ENCODE measurements at regions not wholly inside any gene's neighbourhood (a gene's known extent, or its start where the extent isn't known, plus 50 kb on each side); places are given as distances from the start of the nearest gene placed in this dataset.

DNA sequence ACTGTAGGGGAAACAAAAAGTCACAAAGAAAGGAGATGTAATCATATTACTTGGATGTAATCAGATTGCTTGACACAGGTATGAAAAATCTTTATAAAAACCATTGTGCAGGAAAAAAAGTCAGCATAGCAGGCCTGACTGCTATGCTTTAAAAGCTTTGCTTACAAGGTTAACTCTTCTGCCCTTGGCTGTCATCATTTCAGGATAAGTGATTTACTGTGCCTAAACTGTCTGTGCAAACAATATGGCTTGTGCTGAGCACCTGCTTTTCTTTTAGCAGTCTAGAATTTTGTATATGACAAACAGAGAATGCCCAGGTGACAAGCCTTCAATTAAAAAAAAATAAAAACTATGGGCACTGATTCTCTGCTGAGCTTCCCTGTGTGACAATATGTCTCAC is 63.8 kb upstream of the PLEKHG7 start:
- Histone ChIP-seq H3K27ac (no peak overlapping the region), H3K9ac (ENCODE audit: low read depth in 2 of 2, low read length in 2 of 2) (no peak overlapping the region), H3K4me1 (no peaks in the 10 kb centered on the region), H3K27me3 (no peaks in the 10 kb centered on the region), H3K9me3 (no peaks in the 10 kb centered on the region), H3K36me3 (no peaks in the 10 kb centered on the region), H3K4me3 (no peak overlapping the region)
- TF ChIP-seq, protein P1, sequence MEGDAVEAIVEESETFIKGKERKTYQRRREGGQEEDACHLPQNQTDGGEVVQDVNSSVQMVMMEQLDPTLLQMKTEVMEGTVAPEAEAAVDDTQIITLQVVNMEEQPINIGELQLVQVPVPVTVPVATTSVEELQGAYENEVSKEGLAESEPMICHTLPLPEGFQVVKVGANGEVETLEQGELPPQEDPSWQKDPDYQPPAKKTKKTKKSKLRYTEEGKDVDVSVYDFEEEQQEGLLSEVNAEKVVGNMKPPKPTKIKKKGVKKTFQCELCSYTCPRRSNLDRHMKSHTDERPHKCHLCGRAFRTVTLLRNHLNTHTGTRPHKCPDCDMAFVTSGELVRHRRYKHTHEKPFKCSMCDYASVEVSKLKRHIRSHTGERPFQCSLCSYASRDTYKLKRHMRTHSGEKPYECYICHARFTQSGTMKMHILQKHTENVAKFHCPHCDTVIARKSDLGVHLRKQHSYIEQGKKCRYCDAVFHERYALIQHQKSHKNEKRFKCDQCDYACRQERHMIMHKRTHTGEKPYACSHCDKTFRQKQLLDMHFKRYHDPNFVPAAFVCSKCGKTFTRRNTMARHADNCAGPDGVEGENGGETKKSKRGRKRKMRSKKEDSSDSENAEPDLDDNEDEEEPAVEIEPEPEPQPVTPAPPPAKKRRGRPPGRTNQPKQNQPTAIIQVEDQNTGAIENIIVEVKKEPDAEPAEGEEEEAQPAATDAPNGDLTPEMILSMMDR (IDR thresholded peaks at IDR 0.05): no peak
- no peak for DNase-seq
- intact Hi-C loops (cut with DNase I): no loop called here

DNA sequence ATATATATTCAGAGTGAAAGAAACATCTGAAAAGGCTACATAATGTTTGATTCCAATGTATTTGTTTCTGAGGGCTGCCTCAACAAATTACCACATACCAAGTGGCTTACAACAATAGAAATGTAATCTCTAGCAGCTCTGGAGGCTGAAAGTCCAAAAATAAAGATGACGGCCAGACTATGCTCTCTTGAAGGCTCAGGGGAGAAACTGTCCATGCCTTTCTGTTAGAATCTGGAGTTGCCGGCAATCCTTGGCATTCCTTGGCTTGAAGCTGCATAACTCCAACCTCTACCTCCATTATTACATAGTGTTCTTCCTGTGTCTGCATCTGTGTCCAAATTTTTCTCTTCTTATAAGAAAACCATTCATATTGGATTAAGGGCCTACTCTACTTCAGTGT is 68.1 kb upstream of the PLEKHG7 start:
- no peak overlapping the region for H3K9ac ChIP-seq (ENCODE audit: low read depth in 2 of 2, low read length in 2 of 2)
- no peak overlapping the region for H3K4me3 ChIP-seq
- no peaks in the 10 kb centered on the region for H3K4me1 ChIP-seq
- no peaks in the 10 kb centered on the region for H3K36me3 ChIP-seq
- H3K27me3 ChIP-seq: no peaks in the 10 kb centered on the region
- DNase-seq: no peak
- no peak overlapping the region for H3K27ac ChIP-seq
- intact Hi-C loops (cut with DNase I): no loop called here
- TF ChIP-seq, protein P1 (IDR thresholded peaks at IDR 0.05): no peak
- H3K9me3 ChIP-seq: no peaks in the 10 kb centered on the region

DNA sequence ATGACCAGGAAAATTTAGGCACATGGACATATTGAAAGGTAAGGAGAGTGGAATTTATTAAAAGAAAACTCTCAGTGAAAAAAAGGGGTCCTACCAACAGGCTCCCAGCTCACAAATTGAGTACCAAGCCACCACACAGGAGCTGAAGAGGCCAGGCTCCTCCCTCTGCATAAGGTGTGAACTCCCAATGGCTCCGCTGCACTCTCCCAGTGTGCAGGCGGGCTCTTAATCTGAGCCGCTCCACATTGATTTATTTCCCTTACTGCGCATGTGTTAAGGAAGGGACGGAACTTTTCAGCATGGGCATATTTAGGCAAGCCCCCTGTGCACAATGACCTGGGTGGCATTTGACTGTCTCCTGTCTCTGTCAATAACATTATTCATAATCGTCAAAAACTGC is 68.6 kb upstream of the PLEKHG7 start:
- H3K27ac ChIP-seq: no peak overlapping the region
- no peaks in the 10 kb centered on the region for H3K27me3 ChIP-seq
- no peaks in the 10 kb centered on the region for H3K36me3 ChIP-seq
- intact Hi-C loops (cut with DNase I): no loop called here
- no peaks in the 10 kb centered on the region for H3K4me1 ChIP-seq
- DNase-seq: no peak
- H3K9me3 ChIP-seq: no peaks in the 10 kb centered on the region
- TF ChIP-seq, protein P1 (IDR thresholded peaks at IDR 0.05): no peak
- H3K9ac ChIP-seq (ENCODE audit: low read depth in 2 of 2, low read length in 2 of 2): no peak overlapping the region
- H3K4me3 ChIP-seq: no peak overlapping the region

DNA sequence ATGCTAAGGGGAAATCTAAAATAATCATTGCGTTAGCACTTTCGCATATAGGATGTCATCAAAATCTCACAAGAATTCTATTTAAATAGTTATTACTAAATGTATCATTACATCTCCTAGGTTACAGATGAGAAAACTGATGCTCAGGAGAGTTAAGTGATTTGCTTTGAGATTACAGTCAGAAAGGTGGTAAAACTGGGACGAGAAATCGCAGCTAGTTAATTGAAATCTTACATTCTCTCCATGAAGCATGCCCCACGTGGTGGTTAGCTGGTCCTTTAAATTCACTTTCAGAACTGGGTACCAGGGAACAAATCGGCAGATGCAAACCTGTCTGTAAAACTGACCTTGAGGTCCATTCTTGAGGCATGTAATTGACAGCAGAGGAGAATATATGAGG is 71.8 kb upstream of the PLEKHG7 start:
- Histone ChIP-seq H3K4me1 (no peaks in the 10 kb centered on the region), H3K9ac (ENCODE audit: low read depth in 2 of 2, low read length in 2 of 2) (no peak overlapping the region), H3K27me3 (no peaks in the 10 kb centered on the region), H3K36me3 (no peaks in the 10 kb centered on the region), H3K9me3 (no peaks in the 10 kb centered on the region), H3K27ac (no peak overlapping the region), H3K4me3 (no peak overlapping the region)
- TF ChIP-seq, protein P1 (IDR thresholded peaks at IDR 0.05): no peak
- no peak for DNase-seq
- intact Hi-C loops (cut with DNase I): no loop called here

DNA sequence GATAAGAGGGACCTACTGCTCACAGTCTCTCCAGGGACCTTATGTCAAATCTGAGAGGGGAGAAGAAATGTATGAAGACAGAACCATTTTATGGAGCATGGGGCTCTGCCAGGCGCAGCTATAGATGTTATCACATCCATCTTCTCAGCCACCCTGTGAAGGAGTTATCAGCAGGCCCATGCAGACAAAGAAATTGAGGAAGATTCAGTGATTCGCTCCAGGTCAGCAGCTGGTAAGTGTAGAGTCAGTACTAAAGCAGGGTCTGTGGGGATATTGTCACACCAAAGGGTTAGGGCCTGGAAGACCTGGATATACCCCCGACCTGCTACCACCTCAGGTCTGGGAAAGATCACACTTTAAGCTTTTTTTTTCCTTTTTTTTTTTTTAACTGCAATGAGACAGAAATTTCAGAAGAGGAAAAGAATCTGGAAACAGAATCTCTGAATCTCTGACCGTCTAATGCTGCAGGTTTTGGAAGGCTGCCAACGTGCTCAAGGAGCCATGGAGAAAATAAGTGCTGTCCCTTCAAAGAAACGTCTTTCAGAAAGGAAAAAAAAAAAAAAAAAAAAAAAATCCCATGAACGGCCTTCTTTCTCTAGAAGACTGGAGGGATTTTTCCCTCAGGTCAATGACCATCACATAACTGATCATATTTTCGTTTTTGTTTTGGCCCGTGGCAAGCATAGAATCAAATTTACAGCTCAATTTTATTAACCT is 73.3 kb upstream of the PLEKHG7 start:
- H3K9me3 ChIP-seq: no peaks in the 10 kb centered on the region
- TF ChIP-seq, protein P1 (IDR thresholded peaks at IDR 0.05): no peak
- H3K4me1 ChIP-seq: no peaks in the 10 kb centered on the region
- H3K9ac ChIP-seq (ENCODE audit: low read depth in 2 of 2, low read length in 2 of 2): no peak overlapping the region
- no peak for DNase-seq
- intact Hi-C loops (cut with DNase I): no loop called here
- no peak overlapping the region for H3K27ac ChIP-seq
- no peak overlapping the region for H3K4me3 ChIP-seq
- H3K27me3 ChIP-seq: no peaks in the 10 kb centered on the region
- no peaks in the 10 kb centered on the region for H3K36me3 ChIP-seq

Data from colonic mucosa (tissue), 4 donors.